T-helper 2 cell (primary cell): ENCODE measurements at regions not wholly inside any gene's neighbourhood (a gene's known extent, or its start where the extent isn't known, plus 50 kb on each side); places are given as distances from the start of the nearest gene placed in this dataset.
"Not testable (repeated sequence)": the region's sequence is repeated elsewhere in the genome, so short reads cannot be mapped to it uniquely, and the experiment has no call there.

Source experiments
- DNase-seq, 5 experiments: peaks; one replicate each; pipeline versions ENCODE4 v3.0.0 to v3.0.0-alpha.2; 2012 to 2022

GRCh38 chr3:104896624-104897023, 470.1 kb upstream of the ALCAM start:
- no peak for DNase-seq

GRCh38 chr3:104901396-104901795, 465.3 kb upstream of the ALCAM start:
- DNase-seq = no peak

DNA sequence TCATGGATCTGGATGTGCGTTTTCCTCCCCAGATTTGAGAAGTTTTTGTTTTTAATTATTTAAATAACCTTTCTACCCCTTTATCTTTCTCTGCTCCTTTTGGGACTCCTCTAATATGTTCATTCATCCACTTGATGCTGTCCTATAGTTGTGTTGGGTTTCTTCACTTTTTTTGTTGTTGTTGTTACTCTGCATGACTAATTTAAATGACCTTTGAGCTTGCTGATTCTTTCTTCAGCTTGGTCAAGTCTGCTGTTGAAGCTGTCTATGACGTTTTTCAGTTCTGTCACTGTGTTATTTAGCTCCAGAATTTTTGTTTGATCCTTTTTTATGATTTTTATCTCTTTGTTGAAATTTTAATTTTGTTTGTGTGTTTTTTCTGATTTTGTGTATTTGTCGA, 463.6 kb upstream of the ALCAM start:
- DNase-seq = no peak

GRCh38 chr3:104906001-104906639, 460.6 kb upstream of the ALCAM start:
- no peak for DNase-seq

DNA sequence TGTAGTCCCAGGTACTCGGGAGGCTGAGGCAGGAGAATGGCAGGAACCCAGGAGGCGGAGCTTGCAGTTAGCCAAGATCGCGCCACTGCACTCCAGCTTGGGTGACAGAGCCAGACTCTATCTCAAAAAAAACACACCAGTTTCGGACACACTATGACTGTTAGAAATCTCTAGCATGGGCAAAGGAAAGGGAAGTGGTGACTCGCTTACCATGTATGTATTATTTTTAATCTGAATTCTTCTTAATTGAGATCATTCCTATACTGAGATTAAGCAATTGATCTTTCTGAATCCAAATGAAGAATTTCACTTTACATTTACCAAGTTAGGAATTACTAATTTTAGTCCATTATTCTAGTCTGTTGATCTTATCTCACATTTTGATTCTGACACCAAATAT, 459.2 kb upstream of the ALCAM start:
- no peak for DNase-seq

GRCh38 chr3:104908761-104909160, 457.9 kb upstream of the ALCAM start:
- no peak for DNase-seq

DNA sequence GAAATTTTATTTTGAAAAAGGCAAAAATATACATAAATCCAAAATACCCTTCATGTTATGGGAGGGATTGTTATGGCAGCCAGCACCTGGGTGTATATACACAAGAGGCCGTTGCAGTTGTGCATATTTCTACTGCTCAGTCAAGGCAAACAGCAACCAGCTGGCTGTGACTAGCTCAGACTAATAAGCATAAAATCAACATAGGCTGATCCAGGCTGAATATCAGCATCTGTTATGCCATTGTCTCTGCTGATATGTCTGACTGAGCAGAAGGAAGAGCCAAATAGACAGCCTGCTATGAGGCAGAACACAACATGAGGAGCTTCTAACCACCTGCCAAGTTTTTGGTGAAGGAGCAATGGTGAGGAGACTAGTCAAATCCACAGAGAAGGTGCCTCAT, 457.5 kb upstream of the ALCAM start:
- DNase-seq = no peak

DNA sequence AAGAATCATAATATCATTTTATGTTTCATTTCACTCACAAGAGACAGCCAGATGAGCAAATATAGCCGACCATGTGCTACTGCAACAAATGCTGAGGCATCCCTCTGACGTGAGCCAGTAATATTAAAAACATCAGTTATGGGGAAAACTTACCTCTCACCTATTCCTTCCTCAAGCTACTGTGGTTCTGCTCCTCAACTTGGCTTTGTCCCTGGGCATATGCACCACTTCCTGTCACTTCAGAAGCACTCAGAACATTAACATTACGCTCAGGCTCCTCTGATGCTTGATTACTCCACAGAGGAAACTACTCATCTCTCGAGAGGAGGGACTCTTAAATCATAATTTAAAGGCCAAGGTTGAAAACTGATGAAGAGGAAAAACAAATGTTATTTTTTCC, 457.0 kb upstream of the ALCAM start:
- no peak for DNase-seq

DNA sequence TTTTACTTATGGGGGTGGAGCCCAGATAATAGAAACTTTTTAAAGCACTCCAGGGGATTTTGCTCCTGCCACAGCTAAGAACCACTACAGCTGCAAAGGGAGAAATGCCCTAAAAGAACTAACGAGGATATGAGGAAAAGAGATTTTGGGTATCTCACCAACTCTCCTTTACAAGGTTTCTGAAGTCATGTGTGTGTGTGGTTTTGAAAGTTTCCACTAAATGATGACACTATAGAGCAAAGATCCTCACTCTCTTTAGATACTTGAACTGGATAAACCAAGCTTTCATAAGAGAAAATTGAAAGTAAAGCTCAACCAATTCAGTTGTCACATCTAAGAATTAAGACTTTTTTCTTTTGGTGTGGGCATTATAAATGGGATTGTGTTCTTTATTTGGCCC, 455.3 kb upstream of the ALCAM start:
- DNase-seq = no peak

DNA sequence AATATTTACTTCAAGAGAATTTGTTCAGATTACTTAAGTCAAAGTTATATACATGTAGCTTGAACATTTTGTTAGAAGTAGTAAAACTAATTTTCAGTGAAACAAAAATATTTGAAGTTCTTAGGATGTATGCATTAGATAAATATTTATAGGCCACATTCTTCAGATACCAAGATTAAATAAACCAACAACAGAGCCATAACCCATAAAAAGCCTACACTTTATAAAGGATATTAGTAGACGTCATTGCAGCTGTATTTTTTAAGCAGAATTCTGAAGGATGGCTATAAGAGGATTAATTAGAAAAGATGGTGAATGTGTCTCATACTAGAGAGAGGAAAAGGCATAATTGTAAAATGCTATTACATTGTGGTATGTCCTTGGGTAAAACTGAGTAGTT, 449.7 kb upstream of the ALCAM start:
- no peak for DNase-seq

GRCh38 chr3:104920512-104920911, 446.2 kb upstream of the ALCAM start:
- DNase-seq = no peak

DNA sequence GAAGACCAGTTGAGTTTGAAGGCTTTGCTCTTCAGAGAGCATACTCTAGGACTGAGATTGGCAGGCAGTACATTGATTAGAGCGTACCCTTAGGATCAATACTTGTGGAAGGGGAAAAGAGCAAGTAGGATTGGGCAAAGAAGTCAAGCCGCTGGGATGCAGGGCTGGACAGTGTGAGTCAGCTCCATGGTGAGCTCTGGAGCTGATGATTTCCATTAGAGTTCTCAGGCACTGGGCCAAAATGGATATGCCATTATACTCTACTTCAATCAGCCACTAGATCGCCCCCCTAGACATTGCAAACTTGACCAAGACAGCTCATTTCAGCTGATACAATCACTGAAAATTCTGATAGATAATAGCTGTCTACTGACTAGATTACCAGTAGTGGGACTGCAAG, 432.7 kb upstream of the ALCAM start:
- DNase-seq = no peak

GRCh38 chr3:104935613-104936012, 431.1 kb upstream of the ALCAM start:
- DNase-seq = no peak

DNA sequence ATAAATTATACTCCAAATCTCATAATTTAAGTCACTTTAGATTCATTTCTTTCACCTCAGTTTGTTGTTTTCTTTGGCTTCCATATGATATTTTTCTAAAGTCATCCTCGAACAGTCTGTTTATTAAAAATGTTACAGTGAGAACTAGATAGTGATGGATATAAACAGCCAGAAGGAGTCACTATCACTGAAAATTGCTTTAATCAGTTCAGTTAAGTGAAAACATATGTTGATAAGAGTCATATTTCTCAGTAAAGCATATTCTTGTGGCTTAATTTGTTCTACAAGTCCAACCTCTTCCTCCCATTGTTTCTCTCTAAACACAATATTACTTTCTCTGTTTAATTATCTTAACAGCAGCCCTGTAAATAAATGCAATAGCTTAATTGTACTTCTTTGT, 427.5 kb upstream of the ALCAM start:
- DNase-seq = no peak

DNA sequence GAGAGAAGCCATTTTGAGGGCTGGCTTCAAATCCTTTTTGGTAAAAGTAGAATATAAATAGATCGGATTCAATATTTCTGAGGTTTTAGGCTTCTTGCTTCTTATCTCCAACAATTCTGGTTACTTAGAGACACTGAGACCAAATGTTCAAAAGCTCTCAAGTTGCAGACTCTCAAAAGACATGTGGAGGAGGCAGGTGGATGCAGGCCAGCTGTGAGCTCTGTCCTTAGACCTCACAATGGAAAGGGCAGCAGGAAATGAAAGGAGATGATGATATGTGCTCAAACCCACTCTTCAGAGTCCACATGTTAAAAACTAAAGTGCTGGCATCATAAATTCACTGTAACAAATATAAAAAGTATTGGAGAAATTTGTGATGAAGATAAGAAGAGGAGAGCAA, 424.9 kb upstream of the ALCAM start:
- DNase-seq = no peak

- DNase-seq = no peak
These were observed 422.7 kb upstream of the ALCAM start for GRCh38 chr3:104943974-104944373.

DNA sequence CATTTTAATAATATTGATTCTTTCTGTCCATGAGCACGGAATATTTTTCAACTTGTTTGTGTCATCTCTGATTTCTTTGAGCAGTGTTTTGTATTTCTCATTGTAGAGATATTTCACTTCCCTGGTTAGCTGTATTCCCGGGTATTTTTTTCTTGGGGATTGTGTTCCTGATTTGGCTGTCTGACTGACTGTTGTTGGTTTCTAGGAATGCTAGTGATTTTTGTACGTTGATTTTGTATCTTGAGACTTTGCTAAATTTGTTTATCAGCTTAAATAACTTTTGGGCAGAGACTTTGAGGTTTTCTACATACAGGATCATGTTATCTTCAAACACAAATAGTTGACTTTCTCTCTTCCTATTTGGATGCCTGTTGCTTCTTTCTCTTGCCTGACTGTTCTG, 418.8 kb upstream of the ALCAM start:
- DNase-seq = no peak

DNA sequence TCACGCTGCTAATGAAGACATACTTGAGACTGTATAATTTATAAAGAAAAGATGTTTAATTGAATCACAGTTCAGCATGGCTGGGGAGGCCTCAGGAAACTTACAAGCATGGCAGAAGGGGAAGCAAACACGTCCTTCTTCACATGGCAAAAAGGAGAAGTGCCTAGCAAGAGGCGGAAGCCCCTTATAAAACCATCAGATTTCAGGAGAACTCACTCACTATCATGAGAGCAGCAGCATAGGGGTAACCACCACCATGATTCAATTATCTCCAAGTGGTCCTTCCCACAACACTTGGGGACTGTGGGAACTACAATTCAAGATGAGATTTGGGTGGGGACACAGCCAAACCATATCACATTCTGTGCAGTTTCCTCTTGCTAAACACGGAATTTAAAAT, 416.9 kb upstream of the ALCAM start:
- not testable (repeated sequence) for DNase-seq

DNA sequence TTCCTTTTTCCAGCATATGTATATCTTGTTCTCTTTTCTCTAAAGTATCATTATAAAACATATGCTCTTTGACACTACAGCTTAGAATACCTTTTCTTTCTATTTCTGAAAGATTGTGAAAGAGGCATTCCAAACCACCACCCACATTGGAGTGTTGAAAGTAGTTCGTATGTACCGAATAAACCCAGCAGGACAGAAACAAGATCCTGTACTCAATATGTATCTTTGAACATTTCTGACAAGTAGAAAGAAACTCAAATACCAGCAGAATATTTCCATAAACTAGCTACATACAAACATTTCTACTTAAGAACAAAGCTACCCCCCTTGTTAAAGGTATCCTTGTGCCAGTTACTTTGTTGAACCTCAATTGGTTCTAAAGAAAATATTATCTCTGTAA, 415.3 kb upstream of the ALCAM start:
- no peak for DNase-seq

DNA sequence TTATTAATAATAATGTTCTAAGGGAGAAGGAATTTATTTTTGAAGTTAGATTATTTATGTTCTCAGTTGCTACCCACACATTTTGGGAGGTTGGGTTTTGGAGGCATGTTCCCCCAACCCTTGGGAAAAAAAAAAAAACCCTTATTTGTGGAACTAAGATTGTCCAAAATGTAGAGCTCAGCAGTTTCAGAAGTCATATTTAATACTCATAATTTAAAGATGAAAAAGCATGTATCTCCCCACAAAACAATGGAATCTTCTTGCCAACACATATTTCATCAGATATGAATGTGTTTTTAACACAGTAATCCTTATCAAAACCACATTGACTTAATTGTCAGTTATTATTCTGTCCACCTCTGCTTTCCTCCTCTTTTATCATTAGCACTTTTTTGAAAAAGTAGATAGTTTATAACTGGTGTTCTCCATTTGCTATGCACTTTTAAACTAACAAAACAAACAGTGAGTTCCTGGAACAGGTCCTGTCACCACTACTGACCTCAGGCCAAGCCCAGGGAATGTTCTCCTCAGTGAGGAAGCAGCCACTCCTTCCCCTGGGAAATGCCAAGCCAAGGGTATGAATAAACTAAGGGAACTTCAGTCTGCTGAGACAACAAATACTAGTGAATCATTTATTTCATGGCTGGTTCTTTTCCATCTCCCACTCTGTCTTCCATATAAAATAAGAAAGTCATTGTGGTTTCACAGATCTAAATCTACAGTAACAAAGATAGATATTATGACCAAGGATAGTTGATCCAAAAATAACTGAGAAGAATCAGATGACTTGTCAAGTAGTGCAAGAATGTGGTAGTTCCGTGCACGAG, 414.4 kb upstream of the ALCAM start:
- DNase-seq = no peak

- DNase-seq = no peak
These were observed 409.9 kb upstream of the ALCAM start for GRCh38 chr3:104956620-104957345.

DNA sequence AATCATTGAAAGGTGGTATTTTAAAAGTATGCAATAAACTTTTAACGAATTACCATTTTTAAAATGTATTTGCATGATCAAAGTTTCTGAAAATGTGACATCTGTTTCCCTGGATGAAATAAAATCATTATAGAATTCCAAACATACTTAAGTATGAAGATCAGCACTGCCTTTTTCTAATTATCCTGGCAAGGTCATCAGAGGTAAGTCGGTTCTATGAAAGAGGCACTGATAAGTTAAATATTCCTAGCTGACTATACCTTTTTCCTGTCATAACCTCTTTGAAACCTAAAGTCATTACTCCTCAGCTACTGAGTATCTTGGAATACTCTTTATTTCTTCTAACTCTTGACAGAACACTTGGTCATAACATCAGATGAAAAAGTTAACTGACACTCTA, 406.1 kb upstream of the ALCAM start:
- DNase-seq = no peak

DNA sequence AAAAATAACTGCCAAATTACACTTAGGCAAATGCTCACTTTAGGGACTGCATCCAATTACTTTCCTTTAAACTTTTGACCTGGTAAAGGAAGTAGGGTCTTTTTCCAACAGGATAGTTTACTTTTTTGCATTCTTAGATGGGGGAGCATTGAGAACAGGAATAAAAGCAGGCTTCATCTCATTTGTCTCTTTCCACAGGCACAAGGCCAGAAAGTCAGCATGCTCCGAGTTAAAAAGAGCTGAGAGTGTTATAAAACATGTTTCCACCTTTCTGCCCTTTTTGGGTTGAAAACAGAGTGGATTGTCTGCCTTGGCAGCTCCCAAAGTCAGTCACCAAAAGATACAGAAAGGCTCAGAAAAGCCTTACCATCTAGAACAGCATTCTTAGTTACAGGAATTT, 404.9 kb upstream of the ALCAM start:
- DNase-seq = no peak

GRCh38 chr3:104974316-104974715, 392.4 kb upstream of the ALCAM start:
- no peak for DNase-seq
